A549 (cell line): ENCODE measurements at regions not wholly inside any gene's neighbourhood (a gene's known extent, or its start where the extent isn't known, plus 50 kb on each side); places are given as distances from the start of the nearest gene placed in this dataset.

Experiments used
- CHD4 ChIP-seq: fragments of 200-600 bp; sonication (generic); IDR thresholded peaks from 2 replicates; pipeline ENCODE4 v1.6.1; 2016; ENCODE audit warnings: antibody characterized with exemption, mild to moderate bottlenecking, borderline replicate concordance
- JUN ChIP-seq, 2 experiments: fragments of >200 bp; sonication (Bioruptor Twin); formaldehyde crosslinking; IDR thresholded peaks; 2 replicates in 1 of 2; 3 replicates in 1 of 2; pipeline ENCODE4 v1.6.1; 2016 to 2017
- MAFK ChIP-seq: fragments of 450-650 bp; IDR thresholded peaks from 2 replicates; pipeline ENCODE4 v1.6.1; 2014; ENCODE audit not compliant: partially characterized antibody
- POLR2A ChIP-seq: IDR thresholded peaks from 2 replicates; pipeline ENCODE4 v1.6.1; 2012; ENCODE audit warnings: mild to moderate bottlenecking, low read length
- RAD21 ChIP-seq, 2 experiments: fragments of >200 bp in 1 of 2; sonication (Bioruptor Twin) in 1 of 2; formaldehyde crosslinking in 1 of 2; IDR thresholded peaks in 1 of 2; conservative IDR thresholded peaks in 1 of 2; 2 replicates in 1 of 2; 3 replicates in 1 of 2; pipeline ENCODE4 v1.6.1; 2012 to 2018; ENCODE audit warnings: inconsistent platforms in 1 of 2

DNA sequence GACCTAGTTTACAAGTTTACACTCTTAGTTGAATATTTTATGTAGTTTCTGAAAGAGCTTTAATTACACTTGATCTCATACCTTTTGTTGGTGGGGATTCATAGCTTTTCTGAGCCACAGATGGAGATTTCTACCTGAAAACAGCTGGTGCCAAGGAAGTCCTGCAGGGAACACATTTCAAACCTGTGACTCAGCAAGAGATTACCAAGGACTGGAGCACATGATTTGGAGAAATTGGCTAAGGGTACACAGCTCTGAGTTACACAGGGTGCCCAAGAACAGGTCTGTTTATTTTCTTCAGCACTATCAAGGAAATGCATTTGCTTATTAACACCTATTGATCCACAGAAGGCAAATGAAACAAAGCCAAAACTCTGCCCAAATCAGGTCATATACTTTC, 691.5 kb downstream of the KCTD8 start:
- TF ChIP-seq POLR2A: no peak
- TF ChIP-seq MAFK: no peak
- TF ChIP-seq CHD4: no peak
- no peak for TF ChIP-seq RAD21 (conservative IDR thresholded peaks at IDR 0.05 in 1 of 2, IDR thresholded peaks at IDR 0.05 in 1 of 2)
- TF ChIP-seq JUN (IDR thresholded peaks at IDR 0.05): no peak
